ENCODE measurements at regions not wholly inside any gene's neighbourhood (a gene's known extent, or its start where the extent isn't known, plus 50 kb on each side); places are given as distances from the start of the nearest gene placed in this dataset.

GRCh38 chr12:107402041-107403022 lies 283.3 kb upstream of the PWP1 start:
- DNase-seq (peak; percentile 67), ATAC-seq (peak; percentile 55)

- ATAC-seq (peak; percentile 92), DNase-seq (peak; percentile 43)
Measured at GRCh38 chr12:107404981-107405380, 280.6 kb upstream of the PWP1 start.

- ATAC-seq (no peak), DNase-seq (no peak)
Measured at GRCh38 chr12:107405436-107405835, 280.2 kb upstream of the PWP1 start.

GRCh38 chr12:107406932-107407331 lies 278.7 kb upstream of the PWP1 start:
- no peak for DNase-seq
- ATAC-seq: no peak

- ATAC-seq: no peak
- DNase-seq: no peak
Measured at GRCh38 chr12:107411792-107412535, 273.6 kb upstream of the PWP1 start.

- no peak for ATAC-seq
- DNase-seq: no peak
Measured at GRCh38 chr12:107415071-107415470, 270.5 kb upstream of the PWP1 start.

- DNase-seq (no peak), ATAC-seq (no peak)
Measured at GRCh38 chr12:107415834-107416233, 269.8 kb upstream of the PWP1 start.

- no peak for ATAC-seq
- DNase-seq: no peak
Measured at GRCh38 chr12:107417004-107417403, 268.6 kb upstream of the PWP1 start.

- DNase-seq (no peak), ATAC-seq (no peak)
Measured at GRCh38 chr12:107418981-107419380, 266.6 kb upstream of the PWP1 start.

GRCh38 chr12:107423531-107423930 lies 262.1 kb upstream of the PWP1 start:
- DNase-seq: no peak
- ATAC-seq: no peak

GRCh38 chr12:107429006-107429705 lies 256.4 kb upstream of the PWP1 start:
- ATAC-seq (no peak), DNase-seq (no peak)

GRCh38 chr12:107431942-107432341 lies 253.7 kb upstream of the PWP1 start:
- no peak for DNase-seq
- ATAC-seq: no peak

GRCh38 chr12:107435072-107435471 lies 250.5 kb upstream of the PWP1 start:
- ATAC-seq: no peak
- DNase-seq: no peak

GRCh38 chr12:107435520-107435919 lies 250.1 kb upstream of the PWP1 start:
- no peak for DNase-seq
- no peak for ATAC-seq

- no peak for DNase-seq
- ATAC-seq: no peak
Measured at GRCh38 chr12:107436376-107436775, 249.2 kb upstream of the PWP1 start.

- ATAC-seq (no peak), DNase-seq (no peak)
Measured at GRCh38 chr12:107436836-107437235, 248.8 kb upstream of the PWP1 start.

- DNase-seq: no peak
- no peak for ATAC-seq
Measured at GRCh38 chr12:107437954-107438353, 247.6 kb upstream of the PWP1 start.

- DNase-seq (no peak), ATAC-seq (no peak)
Measured at GRCh38 chr12:107439026-107439738, 246.4 kb upstream of the PWP1 start.

- ATAC-seq (no peak), DNase-seq (no peak)
Measured at GRCh38 chr12:107440606-107441005, 245.0 kb upstream of the PWP1 start.

GRCh38 chr12:107441665-107442300 lies 243.8 kb upstream of the PWP1 start:
- ATAC-seq (no peak), DNase-seq (no peak)

- no peak for ATAC-seq
- no peak for DNase-seq
Measured at GRCh38 chr12:107442326-107442987, 243.1 kb upstream of the PWP1 start.

Data from stimulated activated naive CD8-positive, alpha-beta T cell treated with anti-CD3 and anti-CD28 coated beads, Interleukin-15, Interleukin-2, amounts not matched to agents 100 U/mL and 50 U/mL, for 24 hours (primary cell).